HG02852 (cell line): ENCODE measurements at regions not wholly inside any gene's neighbourhood (a gene's known extent, or its start where the extent isn't known, plus 50 kb on each side); places are given as distances from the start of the nearest gene placed in this dataset.

ENCODE experiments used
- ATAC-seq: cut with Tn5 transposase; IDR thresholded peaks from one replicate; pipeline ENCODE4 v1.9.1; 2021; ENCODE audit warnings: mild to moderate bottlenecking, moderate library complexity; ENCODE audit not compliant: unreplicated experiment

- no peak for ATAC-seq
These were observed 297.4 kb upstream of the RTL1 start for GRCh38 chr14:101200650-101201516.

- ATAC-seq = no peak
These were observed 298.1 kb upstream of the RTL1 start for GRCh38 chr14:101201535-101202151.

GRCh38 chr14:101202627-101203404 is 299.3 kb upstream of the RTL1 start:
- ATAC-seq = no peak

- no peak for ATAC-seq
These were observed 303.0 kb upstream of the RTL1 start for GRCh38 chr14:101206556-101206955.

GRCh38 chr14:101207041-101207440 is 303.5 kb upstream of the RTL1 start:
- ATAC-seq = no peak

GRCh38 chr14:101207897-101208296 is 304.4 kb upstream of the RTL1 start:
- ATAC-seq = no peak

GRCh38 chr14:101209594-101209993 is 306.1 kb upstream of the RTL1 start:
- no peak for ATAC-seq

- ATAC-seq = no peak
These were observed 311.7 kb upstream of the RTL1 start for GRCh38 chr14:101215266-101215665.

GRCh38 chr14:101215927-101216326 is 312.4 kb upstream of the RTL1 start:
- no peak for ATAC-seq

GRCh38 chr14:101216366-101217079 is 313.0 kb upstream of the RTL1 start:
- no peak for ATAC-seq

GRCh38 chr14:101217080-101217463 is 313.6 kb upstream of the RTL1 start:
- no peak for ATAC-seq

- no peak for ATAC-seq
These were observed 314.3 kb upstream of the RTL1 start for GRCh38 chr14:101217616-101218371.

GRCh38 chr14:101219896-101220703 is 316.6 kb upstream of the RTL1 start:
- no peak for ATAC-seq

GRCh38 chr14:101220921-101221510 is 317.5 kb upstream of the RTL1 start:
- no peak for ATAC-seq

GRCh38 chr14:101221549-101222160 is 318.1 kb upstream of the RTL1 start:
- no peak for ATAC-seq

GRCh38 chr14:101222362-101223070 is 319.0 kb upstream of the RTL1 start:
- ATAC-seq = no peak

- no peak for ATAC-seq
These were observed 319.6 kb upstream of the RTL1 start for GRCh38 chr14:101223127-101223526.

- ATAC-seq = no peak
These were observed 320.1 kb upstream of the RTL1 start for GRCh38 chr14:101223561-101224162.
